Sigmoid colon (tissue), 6 donors: ENCODE measurements at regions not wholly inside any gene's neighbourhood (a gene's known extent, or its start where the extent isn't known, plus 50 kb on each side); places are given as distances from the start of the nearest gene placed in this dataset.
A peak's percentile ranks its signal among the peaks of the same experiment; 100 is the strongest.

Source experiments
- DNase-seq: peaks from one replicate; pipeline ENCODE4 v3.0.0-alpha.2; 2019
- H3K27ac ChIP-seq, 4 donors: fragments of 200-600 bp; sonication (generic); one replicate each; pipeline ENCODE4 v1.5.1; 2016 to 2019; ENCODE audit warnings: mild to moderate bottlenecking in 1 of 4
- H3K27me3 ChIP-seq, 3 donors: fragments of 200-600 bp; sonication (generic); one replicate each; pipeline ENCODE4 v1.5.1; 2019; ENCODE audit warnings: mild to moderate bottlenecking in 1 of 3
- H3K36me3 ChIP-seq, 4 donors: fragments of 200-600 bp; sonication (generic); one replicate each; pipeline ENCODE4 v1.5.1; 2016 to 2019
- H3K4me1 ChIP-seq, 4 donors: fragments of 200-600 bp; sonication (generic); one replicate each; pipeline ENCODE4 v1.5.1; 2017 to 2019
- H3K4me3 ChIP-seq, 4 donors: fragments of 200-600 bp; sonication (generic); one replicate each; pipeline ENCODE4 v1.5.1; 2017 to 2019; ENCODE audit warnings: mild to moderate bottlenecking in 2 of 4, moderate library complexity in 1 of 4
- H3K9me3 ChIP-seq, 4 donors: fragments of 200-600 bp in 3 of 4; sonication (generic) in 3 of 4; one replicate each; pipeline versions ENCODE4 v1.5.1 to v1.6.1; 2013 to 2019
- EP300 ChIP-seq, 4 donors: sonication (generic); formaldehyde crosslinking; IDR thresholded peaks; one replicate each; pipeline ENCODE4 v1.6.1; 2017; ENCODE audit warnings: antibody characterized with exemption in 4 of 4
- POLR2A ChIP-seq, 2 donors: fragments of 450-650 bp; IDR thresholded peaks; one replicate each; pipeline ENCODE4 v1.6.1; 2016; ENCODE audit warnings: antibody characterized with exemption in 2 of 2, mild to moderate bottlenecking in 2 of 2, moderate library complexity in 2 of 2
- POLR2AphosphoS5 ChIP-seq, 4 donors: sonication (generic); formaldehyde crosslinking; IDR thresholded peaks; one replicate each; pipeline ENCODE4 v1.6.1; 2017; ENCODE audit warnings: antibody characterized with exemption in 4 of 4
- whole genome bisulfite sequencing, 2 donors: extraction: QIAGEN DNeasy Blood & Tissue Kit; methylation state at CpG; one replicate each; pipeline ENCODE4 v1.1.7; 2013; 5-methylcytosine and 5-hydroxymethylcytosine counted together
- intact Hi-C: fragments of 100-400 bp; cut with DNase I; formaldehyde crosslinking; loops from one replicate; pipeline ENCODE4 v1.15.1; 2023
- TF ChIP-seq, protein P1 (sequence below), 4 experiments: fragments of 450-650 bp in 3 of 4; fragments of 200-600 bp in 1 of 4; IDR thresholded peaks; one replicate each; pipeline ENCODE4 v1.5.1; 2016 to 2019; ENCODE audit warnings: antibody characterized with exemption in 4 of 4, mild to moderate bottlenecking in 3 of 4, moderate library complexity in 2 of 4
- donor health status: healthy with polysubstance abuse.
- donor health status: healthy.

DNA sequence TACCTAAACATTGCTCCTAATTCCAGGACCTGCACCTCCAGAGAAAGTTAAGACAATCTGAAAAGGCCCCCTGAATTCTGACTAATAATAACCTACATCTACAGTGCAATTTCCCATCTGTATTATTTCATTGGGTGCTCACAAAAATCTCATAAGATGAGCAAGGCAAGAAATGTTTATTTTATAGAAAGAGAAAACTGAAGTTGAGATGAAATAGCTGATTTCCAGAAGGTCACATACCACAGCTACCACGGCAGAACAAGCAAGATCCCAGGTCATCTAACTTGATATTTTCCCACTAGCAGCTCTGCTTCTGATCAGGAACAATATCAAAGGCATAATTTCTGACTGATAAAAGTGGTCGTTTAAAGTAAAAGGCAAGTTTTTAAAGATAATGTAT lies 105.8 kb upstream of the COL5A2 start:
- H3K9me3 ChIP-seq = peaks cover 0 to 2% (median 0%) of the 10 kb centered on the region in 4 donors
- WGBS, 2 donors = 71 to 78% methylated on average over 2 of the region's 2 CpGs

DNA sequence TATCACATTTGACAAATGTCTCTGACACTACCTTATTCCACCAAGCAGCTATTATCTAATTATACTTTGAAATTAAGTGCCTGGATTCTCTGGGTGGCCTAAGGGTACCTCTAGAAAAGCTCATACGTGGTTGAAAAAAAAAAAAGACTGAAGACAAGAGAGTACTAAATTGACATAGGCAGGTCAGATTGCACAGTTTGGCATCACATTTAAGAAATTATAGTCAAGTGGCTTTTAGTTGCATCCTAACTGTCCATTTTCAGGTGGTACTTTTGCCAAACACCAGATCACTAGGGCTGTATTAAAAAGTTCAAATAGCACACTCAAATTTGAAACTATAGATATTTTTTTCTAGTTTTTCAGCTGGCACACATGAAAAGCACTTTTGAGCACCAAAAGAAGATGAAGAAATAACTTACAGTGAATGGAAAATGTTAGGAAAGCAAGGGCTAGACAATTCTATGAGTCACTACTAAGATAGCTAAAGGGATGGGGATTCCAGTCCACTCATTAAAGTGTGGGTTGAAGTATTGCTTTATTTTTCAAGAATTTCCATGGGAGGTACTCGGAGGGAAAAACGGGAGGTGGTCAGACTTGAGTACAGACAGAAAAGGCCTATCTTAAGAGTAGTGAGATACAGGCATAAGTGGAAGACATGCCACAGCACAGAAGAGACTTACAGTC lies 106.5 kb upstream of the COL5A2 start:
- TF ChIP-seq POLR2A (IDR thresholded peaks at IDR 0.05) (no peak), POLR2AphosphoS5 (IDR thresholded peaks at IDR 0.05) (peak in 3 of 4 donors; percentile 17 to 64 (median 37)), EP300 (IDR thresholded peaks at IDR 0.05) (no peak)
- TF ChIP-seq, protein P1, sequence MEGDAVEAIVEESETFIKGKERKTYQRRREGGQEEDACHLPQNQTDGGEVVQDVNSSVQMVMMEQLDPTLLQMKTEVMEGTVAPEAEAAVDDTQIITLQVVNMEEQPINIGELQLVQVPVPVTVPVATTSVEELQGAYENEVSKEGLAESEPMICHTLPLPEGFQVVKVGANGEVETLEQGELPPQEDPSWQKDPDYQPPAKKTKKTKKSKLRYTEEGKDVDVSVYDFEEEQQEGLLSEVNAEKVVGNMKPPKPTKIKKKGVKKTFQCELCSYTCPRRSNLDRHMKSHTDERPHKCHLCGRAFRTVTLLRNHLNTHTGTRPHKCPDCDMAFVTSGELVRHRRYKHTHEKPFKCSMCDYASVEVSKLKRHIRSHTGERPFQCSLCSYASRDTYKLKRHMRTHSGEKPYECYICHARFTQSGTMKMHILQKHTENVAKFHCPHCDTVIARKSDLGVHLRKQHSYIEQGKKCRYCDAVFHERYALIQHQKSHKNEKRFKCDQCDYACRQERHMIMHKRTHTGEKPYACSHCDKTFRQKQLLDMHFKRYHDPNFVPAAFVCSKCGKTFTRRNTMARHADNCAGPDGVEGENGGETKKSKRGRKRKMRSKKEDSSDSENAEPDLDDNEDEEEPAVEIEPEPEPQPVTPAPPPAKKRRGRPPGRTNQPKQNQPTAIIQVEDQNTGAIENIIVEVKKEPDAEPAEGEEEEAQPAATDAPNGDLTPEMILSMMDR (IDR thresholded peaks at IDR 0.05) = no peak
- intact Hi-C loops = loop anchor here (2.0 to 5.0 kb wide), 4 partner anchors 109 to 191 kb away; partner anchors contain the start of gene COL5A2
- Histone ChIP-seq H3K4me1 (peaks cover 0 to 34% (median 25%) of the 10 kb centered on the region in 4 donors), H3K4me3 (no peak overlapping the region), H3K9me3 (peaks cover 0 to 2% (median 0%) of the 10 kb centered on the region in 4 donors), H3K27ac (peak overlapping the region; percentile 24 to 67 (median 47)), H3K27me3 (no peaks in the 10 kb centered on the region), H3K36me3 (no peaks in the 10 kb centered on the region)
- DNase-seq = no peak
- 67 to 86% methylated on average over 3 of the region's 3 CpGs for WGBS, 2 donors

More for the DNA sequence above, 105.8 kb upstream of the COL5A2 start:
- TF ChIP-seq, protein P1 (IDR thresholded peaks at IDR 0.05) = no peak
- no peak for TF ChIP-seq POLR2A (IDR thresholded peaks at IDR 0.05)
- TF ChIP-seq POLR2AphosphoS5 (IDR thresholded peaks at IDR 0.05) = no peak
- TF ChIP-seq EP300 (IDR thresholded peaks at IDR 0.05) = no peak
- peaks cover 0 to 34% (median 25%) of the 10 kb centered on the region in 4 donors for H3K4me1 ChIP-seq
- intact Hi-C loops = loop anchor here (5.0 kb wide), 3 partner anchors 108 to 168 kb away; partner anchors contain the start of gene COL5A2
- H3K27me3 ChIP-seq = no peaks in the 10 kb centered on the region
- no peak overlapping the region for H3K4me3 ChIP-seq
- H3K27ac ChIP-seq = peak overlapping the region in 3 of 4 donors; percentile 44 to 67 (median 50)
- H3K36me3 ChIP-seq = no peaks in the 10 kb centered on the region
- no peak for DNase-seq

DNA sequence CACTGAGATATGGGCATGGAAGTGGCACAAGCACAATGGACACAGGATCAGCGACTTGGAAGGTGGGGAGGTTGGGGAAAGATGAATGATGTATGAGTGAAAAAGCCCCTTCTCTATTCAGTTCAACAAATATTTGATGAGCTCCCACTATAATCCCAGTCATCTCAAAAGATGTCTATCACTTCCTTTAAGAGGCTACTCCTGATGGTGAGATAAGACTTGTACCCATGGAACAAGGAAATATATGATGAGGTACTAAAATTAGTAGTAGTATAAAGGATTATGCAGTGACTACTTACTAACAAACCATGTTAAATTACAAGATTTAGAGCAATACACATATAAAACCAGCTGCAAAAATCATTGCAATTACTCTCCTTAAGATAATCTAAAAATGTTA lies 107.8 kb upstream of the COL5A2 start:
- Histone ChIP-seq H3K36me3 (no peaks in the 10 kb centered on the region), H3K4me3 (no peak overlapping the region), H3K27ac (peak overlapping the region in 2 of 4 donors; percentile 37 to 67), H3K27me3 (no peaks in the 10 kb centered on the region), H3K9me3 (peaks cover 0 to 2% (median 0%) of the 10 kb centered on the region in 4 donors), H3K4me1 (peaks cover 0 to 34% (median 25%) of the 10 kb centered on the region in 4 donors)
- 64 to 76% methylated on average over 1 of the region's 1 CpG for WGBS, 2 donors
- DNase-seq = no peak
- TF ChIP-seq, protein P1 (IDR thresholded peaks at IDR 0.05) = no peak
- TF ChIP-seq POLR2AphosphoS5 (IDR thresholded peaks at IDR 0.05) (no peak), EP300 (IDR thresholded peaks at IDR 0.05) (no peak)
- intact Hi-C loops = loop anchor here (2.0 to 5.0 kb wide), 4 partner anchors 110 to 193 kb away; partner anchors contain the start of gene COL5A2

DNA sequence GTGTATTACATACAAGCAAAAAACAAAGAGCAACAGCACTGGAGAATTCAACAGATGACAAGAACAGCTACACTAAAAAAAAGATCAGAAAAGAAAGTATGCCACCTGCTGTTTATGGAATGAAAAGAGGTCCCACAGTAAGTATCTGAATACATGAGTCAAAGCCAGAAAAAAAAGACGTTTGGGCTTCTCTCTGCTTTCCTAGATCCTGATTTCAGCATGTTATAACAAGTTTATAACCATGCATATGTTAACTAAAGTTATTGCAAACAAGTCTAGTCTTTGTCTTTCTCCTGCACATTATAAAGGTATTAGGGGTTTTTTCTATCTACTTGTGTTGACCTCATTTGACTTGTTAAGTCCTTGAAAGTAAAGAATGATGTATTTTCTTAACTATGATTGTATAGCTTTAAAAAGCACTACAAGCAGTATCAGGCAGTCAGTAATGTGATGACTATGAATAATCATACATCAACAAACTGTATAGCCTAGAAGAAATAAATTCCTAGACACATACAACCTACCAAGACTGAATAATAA lies 108.5 kb upstream of the COL5A2 start:
- Histone ChIP-seq H3K27me3 (no peaks in the 10 kb centered on the region), H3K9me3 (peaks cover 0 to 2% (median 0%) of the 10 kb centered on the region in 4 donors), H3K27ac (peak overlapping the region in 2 of 4 donors; percentile 37 to 67), H3K4me1 (peaks cover 0 to 34% (median 25%) of the 10 kb centered on the region in 4 donors), H3K36me3 (no peaks in the 10 kb centered on the region), H3K4me3 (no peak overlapping the region)
- TF ChIP-seq POLR2AphosphoS5 (IDR thresholded peaks at IDR 0.05) (no peak), POLR2A (IDR thresholded peaks at IDR 0.05) (no peak)
- TF ChIP-seq, protein P1 (IDR thresholded peaks at IDR 0.05) = peak; percentile 38 to 52 (median 50)
- intact Hi-C loops = loop anchor here (2.0 to 5.0 kb wide), 4 partner anchors 111 to 193 kb away; partner anchors contain the start of gene COL5A2
- 0 to 13% methylated on average over 1 of the region's 1 CpG for WGBS, 2 donors
- no peak for DNase-seq
